HG03378 (cell line): ENCODE measurements at regions not wholly inside any gene's neighbourhood (a gene's known extent, or its start where the extent isn't known, plus 50 kb on each side); places are given as distances from the start of the nearest gene placed in this dataset.

Experiments used
- ATAC-seq: cut with Tn5 transposase; IDR thresholded peaks from one replicate; pipeline ENCODE4 v1.9.1; 2021; ENCODE audit warnings: mild to moderate bottlenecking, moderate library complexity; ENCODE audit not compliant: unreplicated experiment

DNA sequence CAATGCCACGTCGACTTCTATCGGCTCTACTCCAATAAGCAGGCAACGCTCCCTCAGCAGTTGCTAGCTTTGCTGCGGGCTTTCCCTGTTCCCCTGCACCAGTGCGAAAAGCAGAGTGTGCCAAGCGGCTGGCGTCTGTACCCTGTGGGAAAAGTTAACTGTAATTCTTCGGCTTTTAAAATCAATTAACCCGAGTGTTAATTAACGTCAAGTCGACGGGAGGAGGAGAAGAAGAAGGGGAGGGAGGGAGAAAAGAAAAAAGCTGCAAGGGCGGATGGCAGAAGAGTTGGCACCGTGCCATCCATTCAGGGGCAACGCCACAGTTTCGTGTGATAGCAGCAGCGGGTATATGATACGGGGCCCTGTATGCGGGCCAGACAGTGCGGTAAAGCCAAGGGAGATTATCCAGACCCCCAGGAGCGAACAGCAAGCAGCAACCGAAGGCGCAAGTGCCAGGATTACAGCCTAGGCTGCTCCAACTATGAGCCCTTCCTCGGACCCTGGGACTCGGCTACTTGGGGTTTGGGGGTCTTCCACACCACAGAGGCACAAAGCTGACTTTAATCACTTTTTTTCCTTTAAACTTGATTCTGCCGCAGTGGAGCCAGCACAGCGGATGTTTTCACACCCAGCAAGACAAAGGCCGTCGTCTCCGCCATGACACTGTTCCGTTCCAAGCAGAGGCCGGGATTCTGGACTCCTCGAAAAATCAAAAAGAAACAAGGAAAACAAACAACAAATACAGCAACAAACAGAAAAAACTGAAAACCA lies 253.8 kb upstream of the PMFBP1 start:
- no peak for ATAC-seq

DNA sequence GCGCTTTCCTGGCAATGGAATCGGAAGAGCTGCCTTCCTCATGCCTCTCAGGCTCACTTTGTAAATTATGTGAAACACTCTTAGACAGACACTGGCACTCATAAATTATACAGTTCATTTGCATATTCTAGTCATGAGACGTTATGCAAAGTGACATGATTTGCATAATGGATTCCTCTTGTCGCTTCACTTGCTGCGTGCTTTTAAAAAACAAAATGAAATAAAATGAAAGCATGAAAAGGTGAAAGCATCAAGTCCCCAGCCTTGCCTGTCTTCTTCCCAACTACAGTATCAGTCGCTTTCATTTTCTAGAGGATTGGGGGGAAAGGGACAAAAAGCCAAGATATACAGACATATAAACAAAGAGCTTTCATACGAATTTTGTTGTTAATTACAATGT lies 252.8 kb upstream of the PMFBP1 start:
- ATAC-seq, result no peak

DNA sequence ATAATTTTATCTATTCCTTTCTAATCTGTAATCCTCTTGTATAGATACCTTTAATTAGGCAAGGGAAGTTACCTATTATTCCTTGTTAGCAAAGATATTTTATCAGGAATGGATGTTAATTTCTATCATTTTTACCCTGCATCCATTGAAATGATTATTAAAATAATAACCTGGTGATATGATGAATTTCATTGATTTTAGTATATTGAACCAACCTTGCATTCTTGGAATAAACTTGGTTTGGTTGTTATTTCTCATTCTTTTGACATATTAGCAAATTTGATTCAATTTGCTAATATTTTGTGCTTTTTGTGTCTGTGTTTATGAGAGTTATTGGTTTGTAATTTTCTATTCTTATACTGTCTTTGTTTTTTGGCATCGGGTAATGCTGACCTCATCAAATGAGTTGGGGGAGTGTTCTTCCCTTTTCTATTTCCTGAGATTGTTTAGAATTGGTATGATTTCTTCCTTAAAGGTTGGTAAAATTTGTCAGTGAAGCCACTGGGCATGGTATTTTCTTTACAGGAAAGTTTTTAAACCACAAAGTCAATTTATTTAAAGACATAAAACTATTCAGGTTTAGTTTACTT lies 250.4 kb upstream of the PMFBP1 start:
- no peak for ATAC-seq

DNA sequence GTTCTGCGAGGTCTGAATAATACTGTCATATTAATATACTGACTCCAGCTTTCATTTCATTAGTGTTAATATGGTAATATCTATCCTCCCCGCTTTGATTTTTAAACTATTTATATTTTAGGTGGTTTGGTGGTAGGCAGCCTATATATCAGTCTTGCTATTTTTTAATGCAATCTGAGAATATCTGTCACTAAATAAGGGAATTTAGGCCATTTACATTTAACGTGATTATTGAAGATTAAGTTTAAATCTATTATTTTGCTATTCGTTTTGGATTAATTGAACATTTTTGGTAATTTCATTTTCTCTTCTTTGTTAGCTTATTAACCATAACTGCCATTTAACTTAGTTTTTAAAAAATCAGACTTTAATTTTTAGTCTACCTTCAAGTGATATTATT lies 247.7 kb upstream of the PMFBP1 start:
- ATAC-seq, result no peak

DNA sequence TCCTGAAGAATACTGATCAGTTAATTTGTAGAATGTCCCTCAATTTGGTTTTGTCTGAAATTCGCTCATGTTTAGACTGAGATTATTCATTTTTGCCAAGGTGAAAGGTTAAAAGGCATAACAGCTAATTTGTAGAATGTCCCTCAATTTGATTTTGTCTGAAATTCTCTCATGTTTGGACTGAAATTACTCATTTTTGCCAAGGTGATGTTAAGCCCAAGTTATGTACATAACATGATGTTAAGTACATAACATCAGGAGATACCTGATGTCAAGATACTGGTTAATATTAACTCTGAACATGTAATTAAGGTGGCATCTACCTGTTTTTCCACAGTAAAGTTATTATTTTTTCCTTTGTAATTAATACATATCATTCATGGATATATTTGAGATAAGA lies 243.4 kb upstream of the PMFBP1 start:
- ATAC-seq, result no peak

DNA sequence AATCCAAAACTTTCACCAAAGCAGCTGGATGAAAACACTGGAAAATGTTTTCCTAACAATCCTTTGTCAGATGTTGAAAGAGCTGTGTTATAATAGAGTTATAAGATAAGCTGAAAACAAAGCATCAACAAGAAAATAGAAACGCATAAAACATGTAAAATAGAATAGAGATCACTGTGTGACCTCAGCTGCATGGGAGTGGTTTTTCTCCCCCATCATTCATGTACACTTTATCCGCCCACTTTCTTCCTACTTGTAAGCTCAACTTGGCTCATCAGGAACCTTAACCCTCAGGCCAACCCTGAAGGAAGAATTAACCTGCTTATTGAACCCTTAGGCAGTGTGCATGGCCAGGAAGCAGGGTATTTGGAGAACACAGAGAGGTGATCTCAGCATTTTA lies 238.5 kb upstream of the PMFBP1 start:
- no peak for ATAC-seq

DNA sequence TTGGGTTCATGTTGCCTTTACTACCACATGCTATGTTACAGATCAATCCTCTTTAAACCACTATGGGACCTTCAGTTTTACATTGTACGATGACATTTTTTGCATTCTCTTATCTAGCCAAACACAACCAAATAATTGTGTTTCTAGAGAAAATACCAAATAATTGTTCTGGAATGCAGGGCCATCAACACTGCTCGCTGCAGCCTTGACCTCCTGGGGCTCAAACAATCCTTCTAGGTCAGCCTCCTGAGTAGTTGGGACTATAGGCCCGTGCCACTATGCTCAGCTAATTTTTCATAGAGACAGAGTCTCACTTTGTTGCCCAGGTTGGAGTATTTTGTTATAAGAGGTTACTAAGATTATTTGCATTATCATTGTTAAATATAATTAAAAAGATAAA lies 237.5 kb upstream of the PMFBP1 start:
- ATAC-seq, result no peak

DNA sequence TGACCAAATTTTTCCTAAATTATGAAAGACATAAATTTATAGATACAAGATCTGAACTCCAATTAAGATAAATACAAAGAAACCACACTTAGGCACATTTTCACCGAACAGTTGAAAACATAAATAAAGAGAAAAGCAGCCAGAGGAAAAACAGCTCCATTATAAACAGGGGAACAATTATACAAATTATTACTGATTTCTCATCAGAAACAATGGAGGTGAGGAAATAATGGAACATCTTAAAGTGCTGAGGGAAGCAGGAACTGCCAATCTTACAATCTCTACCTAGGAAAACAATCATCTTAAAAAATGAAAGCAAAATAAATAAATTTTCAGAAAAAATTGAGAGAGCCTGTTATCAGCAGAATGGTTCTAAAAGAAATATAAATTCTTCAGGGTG lies 234.4 kb upstream of the PMFBP1 start:
- no peak for ATAC-seq

DNA sequence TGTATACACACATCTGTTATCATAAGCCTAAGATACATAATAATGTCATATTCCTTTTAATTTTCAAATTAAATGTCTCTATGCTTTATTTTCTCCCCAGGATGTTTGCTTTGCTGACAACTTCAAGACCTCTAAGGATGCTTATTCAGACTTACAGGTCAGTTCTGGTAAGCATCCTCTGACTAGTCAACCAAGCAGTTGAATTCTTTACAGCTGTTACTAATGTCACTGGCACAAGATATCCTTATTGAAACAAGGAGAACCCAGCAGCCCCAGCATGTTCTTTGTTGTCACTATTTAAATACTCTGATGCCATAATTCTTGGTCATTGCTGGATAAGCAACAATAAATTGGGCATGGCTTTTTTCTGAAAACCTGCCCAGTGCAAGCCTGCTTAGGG lies 232.3 kb upstream of the PMFBP1 start:
- ATAC-seq, result no peak

DNA sequence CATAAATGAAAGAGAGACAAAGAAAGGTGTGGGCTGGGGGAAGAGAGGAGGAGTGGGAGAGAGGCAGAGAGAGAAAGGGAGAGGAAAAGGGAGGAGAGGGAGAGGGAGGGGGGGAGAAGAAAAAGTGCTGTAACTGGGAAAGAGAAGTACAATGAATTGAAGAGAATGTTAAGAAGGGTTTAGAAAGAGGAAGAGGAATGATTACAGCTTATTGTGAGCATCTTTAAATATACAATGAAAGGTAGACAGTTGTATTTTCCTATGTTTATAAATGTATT lies 229.1 kb upstream of the PMFBP1 start:
- no peak for ATAC-seq

DNA sequence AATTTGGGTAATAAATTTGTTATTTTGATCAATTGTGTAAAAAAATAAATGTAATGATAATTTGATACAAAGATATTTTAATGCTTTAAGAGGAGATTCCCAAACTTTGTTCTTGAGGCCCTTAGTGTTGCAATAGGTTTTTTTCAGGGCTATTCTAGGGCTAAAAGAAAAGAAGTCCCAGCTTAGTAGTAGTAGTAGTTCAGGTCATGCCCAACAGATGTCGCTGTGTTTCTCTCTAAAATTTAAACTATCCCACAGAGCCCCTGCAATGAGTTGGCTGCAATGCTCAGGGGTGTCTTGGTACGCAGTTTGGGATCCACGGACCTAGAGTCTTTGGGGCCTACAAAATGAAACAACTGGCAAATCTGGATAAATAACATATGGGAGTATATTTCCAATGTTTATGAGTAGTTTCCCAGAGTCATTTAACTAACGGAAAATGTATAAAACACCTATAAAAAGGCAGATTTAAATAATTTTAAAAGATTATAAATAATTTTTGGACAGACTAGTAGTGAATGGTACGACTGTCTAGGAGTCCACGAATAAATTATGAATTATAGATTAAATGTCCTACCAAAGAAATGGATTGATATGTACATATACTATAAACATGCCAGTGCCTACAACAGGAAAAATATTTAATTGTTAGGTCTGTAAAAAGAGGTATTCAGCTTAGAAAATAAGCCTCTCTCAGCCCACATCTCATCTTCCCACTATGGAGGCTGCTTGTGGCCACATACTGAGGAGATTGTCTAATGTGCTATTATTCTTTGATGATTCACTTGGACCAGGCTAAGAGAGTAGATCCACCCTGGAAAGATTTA lies 228.5 kb upstream of the PMFBP1 start:
- no peak for ATAC-seq

DNA sequence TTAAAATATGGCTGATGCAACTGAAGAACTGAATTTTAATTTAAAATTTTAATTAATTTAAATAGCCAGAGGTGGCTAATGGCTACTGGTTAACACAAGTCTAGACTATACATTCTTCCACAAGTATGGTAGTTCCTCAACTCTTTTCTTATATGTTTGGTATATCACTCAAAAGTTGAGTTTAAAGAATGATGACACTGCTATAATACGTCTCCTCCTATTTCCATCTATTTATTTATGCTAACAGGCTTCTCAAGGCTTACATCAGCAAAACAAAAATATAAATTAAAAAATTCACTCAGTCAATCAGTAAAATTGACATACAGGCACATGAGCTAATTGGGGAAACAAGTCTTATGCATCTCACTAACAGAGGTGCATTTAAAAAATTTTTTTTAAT lies 227.9 kb upstream of the PMFBP1 start:
- ATAC-seq, result no peak

DNA sequence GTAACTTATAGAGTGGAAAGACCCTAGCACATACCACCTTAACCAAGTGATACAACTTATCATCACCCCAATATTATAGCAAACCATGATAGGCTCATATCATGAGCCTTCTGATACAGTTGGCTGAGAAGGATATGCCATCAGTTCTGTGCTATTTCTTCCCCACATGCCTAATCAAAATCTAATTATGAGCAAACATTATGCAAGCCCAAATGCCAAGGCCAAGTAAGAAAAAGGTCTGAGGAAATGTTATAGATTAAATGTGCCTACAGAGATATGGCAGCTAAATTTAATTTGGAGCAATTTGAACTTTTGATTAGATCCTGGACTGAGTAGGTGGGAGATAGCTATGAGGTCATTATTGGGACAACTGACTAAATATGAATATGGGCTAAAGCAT lies 225.9 kb upstream of the PMFBP1 start:
- no peak for ATAC-seq

DNA sequence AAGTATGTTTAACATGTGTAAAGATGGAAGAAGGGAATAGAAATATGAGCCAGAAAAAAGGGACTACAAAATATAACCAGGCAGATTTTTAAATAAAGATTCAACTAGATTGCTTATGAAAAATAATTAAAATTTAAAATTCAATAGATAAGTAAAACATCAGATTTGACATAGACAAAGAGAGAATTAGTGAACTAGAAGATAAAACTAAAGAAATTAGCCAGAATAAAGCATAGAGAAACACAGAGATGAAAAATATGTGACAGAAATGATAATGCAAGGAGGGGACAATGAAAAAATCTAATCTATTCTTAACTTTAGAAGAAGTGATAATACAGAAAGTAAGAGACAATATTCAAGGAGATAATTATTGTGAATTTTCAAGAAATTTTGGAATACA lies 222.6 kb upstream of the PMFBP1 start:
- ATAC-seq, result no peak

DNA sequence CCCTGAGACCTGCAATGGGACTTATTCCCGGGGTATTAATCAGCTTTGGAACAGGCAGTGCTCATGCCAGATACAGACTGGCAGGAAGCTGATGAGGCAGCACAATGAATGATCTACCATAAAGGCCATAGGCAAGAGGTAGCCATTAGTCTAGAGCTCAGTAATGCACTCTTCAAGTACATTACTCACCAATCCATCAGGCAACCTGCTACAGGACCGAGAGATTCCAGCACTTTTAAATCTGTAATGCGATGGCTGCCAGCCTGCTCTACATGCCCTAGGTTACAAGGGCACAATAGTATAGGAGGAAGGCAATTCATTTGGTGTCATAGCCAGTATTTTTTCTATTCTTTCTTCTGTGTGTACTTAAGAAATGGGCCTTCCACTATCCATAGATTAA lies 217.8 kb upstream of the PMFBP1 start:
- ATAC-seq, result no peak

DNA sequence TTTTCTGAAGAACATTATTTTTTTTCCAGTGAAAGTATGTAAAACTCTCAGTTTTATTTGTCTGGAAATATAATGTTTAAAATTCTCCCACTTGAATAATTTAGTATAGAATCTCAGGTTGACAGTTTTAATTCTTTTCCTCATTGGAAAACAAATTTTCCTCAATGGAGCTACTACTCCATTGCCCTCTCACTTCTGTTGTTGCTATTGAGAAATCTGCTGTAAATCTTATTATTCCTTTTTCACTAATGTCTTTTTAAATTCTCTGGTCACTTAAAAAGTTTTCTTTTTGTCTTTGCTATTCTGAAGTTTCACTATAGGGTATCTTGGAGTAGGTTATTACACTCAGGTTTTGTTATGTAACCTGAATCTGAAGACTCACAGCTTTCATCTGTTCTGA lies 216.1 kb upstream of the PMFBP1 start:
- ATAC-seq, result no peak

DNA sequence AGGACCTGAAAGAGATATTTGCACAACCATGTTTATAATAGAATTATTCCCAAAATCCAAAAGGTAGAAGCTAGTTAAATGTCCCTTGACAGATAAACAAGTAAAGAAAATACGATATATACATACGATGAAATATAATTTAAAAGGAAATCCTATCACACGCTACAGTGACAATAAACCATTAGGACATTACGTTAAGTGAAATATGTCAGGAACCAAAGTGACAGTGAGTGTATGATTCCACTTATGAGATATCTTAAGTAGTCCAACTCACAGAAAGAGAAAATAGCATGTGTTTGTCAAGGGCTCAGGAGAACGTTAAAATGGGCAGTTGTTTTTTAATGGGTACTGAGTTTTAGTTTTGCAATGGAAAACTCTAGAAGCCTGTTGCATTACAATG lies 212.7 kb upstream of the PMFBP1 start:
- no peak for ATAC-seq

DNA sequence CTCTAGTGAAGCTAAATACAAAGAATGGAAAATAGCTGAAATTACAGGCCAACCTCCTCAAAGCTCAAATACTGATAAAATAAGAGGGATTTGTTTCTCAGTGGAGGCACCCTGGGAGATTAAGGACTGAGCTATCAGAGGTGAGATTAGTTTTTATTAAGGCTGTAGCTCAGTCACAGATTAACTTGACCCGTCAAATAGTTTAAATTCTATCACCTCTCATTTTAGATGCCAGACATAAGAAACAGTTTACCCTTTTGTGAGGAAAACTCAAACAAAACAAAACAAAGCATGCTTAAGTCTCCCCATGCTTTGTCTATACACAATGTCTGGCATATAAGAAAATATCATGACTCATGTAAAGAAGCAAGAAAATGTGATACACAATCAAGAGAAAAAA lies 208.3 kb upstream of the PMFBP1 start:
- ATAC-seq, result no peak

DNA sequence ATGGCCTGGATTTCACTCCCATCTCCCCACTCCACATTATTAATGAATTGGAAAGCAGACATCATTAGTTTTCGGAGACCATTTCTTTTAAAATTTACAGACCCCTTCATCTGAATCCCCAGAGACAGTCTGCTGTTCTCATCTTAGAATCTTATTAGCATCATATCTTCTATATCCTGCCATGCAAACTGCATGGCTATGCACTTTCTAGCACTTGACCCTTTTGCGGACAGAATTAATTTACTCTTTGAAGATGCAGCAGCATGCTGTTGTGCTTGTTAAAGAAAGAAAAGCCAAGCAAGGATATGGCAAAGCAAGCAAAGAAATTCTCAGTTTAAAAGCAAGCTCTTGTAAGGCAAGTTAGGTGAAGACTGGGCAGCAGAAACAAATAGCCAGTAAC lies 201.2 kb upstream of the PMFBP1 start:
- ATAC-seq, result no peak

DNA sequence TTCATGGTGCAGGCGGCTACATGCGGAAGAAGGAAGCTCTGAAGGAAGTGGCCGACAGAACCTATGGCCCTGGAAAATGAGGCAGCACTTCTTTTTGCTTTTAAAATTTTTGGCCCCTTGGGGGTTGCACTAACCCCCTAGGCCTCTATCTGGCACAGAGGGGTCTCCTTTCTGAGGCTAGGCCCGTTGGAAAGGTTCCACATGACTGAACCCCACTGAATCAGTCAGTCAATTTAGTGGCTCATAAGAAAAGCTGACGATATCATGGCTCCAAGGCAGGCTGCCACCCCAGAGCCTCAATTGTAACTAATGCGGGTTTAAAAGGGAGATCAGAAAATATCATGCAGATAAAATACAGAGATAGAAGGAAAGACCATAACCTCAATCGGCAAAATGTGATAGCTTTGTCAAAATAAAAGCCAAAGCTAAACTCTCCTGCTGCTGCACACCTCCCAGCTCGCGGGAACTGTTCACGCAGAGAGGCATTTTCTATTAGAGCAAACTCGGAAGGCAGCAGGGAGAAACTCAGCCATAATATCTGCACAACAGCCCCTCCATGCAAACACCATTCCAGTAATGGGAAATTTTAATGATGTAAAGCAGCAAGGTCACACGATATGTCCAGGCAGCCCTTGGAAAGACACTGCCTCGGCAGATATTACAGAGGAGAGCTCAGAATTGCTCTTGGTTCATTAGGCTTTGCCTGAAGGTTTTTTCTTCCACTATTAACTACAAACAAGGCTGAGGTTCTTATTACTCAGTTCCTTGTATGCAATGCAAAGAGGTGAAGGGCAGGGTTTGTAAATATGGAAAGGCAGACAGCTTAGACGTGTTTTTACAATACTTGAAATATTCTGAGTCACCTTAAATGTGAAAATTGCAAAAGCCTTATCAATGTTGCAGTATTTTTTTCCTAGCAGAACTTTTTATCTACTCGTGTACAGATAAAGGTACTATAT lies 200.4 kb upstream of the PMFBP1 start:
- no peak for ATAC-seq
